A549 (cell line): ENCODE measurements at regions not wholly inside any gene's neighbourhood (a gene's known extent, or its start where the extent isn't known, plus 50 kb on each side); places are given as distances from the start of the nearest gene placed in this dataset.

Experiments
- CTCF ChIP-seq: fragments of >200 bp; sonication (Bioruptor Twin); formaldehyde crosslinking; IDR thresholded peaks from 3 replicates; pipeline ENCODE4 v1.5.1; 2016
- EP300 ChIP-seq, 2 experiments: fragments of >200 bp; sonication (Bioruptor Twin); formaldehyde crosslinking; IDR thresholded peaks; 2 replicates in 1 of 2; 3 replicates in 1 of 2; pipeline ENCODE4 v1.6.1; 2016 to 2017
- HMGXB4 ChIP-seq: fragments of 250-450 bp; sonication (Bioruptor Pico); IDR thresholded peaks from 2 replicates; pipeline ENCODE4 v1.5.0; 2021; ENCODE audit warnings: mild to moderate bottlenecking, moderate library complexity, borderline replicate concordance
- KDM1A ChIP-seq: fragments of 200-600 bp; sonication (generic); IDR thresholded peaks from 2 replicates; pipeline ENCODE4 v1.6.1; 2016; ENCODE audit warnings: low read depth, mild to moderate bottlenecking
- RNF2 ChIP-seq: fragments of 200-600 bp; sonication (generic); IDR thresholded peaks from 2 replicates; pipeline ENCODE4 v1.6.1; 2016; ENCODE audit warnings: low read depth, mild to moderate bottlenecking, antibody characterized with exemption, moderate library complexity, borderline replicate concordance
- SREBF2 ChIP-seq: fragments of 450-650 bp; IDR thresholded peaks from 2 replicates; pipeline ENCODE4 v1.6.1; 2014; ENCODE audit warnings: mild to moderate bottlenecking, moderate library complexity
- ZNF302 ChIP-seq: fragments of 250-450 bp; sonication (Bioruptor Pico); IDR thresholded peaks from 2 replicates; pipeline ENCODE4 v1.9.0; 2021; ENCODE audit warnings: inconsistent platforms, mild to moderate bottlenecking, moderate library complexity
- TF ChIP-seq, protein P1 (sequence below): fragments of 450-650 bp; IDR thresholded peaks from 2 replicates; pipeline ENCODE4 v1.6.1; 2014; ENCODE audit warnings: antibody characterized with exemption
- TF ChIP-seq, protein P2 (sequence below): fragments of 150-350 bp; IDR thresholded peaks from 2 replicates; pipeline ENCODE4 v1.6.1; 2014; ENCODE audit warnings: low read depth, mild to moderate bottlenecking, low read length

GRCh38 chr15:96270581-96271172 lies 59.8 kb upstream of the NR2F2 start:
- TF ChIP-seq EP300 (IDR thresholded peaks at IDR 0.05), result no peak
- TF ChIP-seq, protein P1, sequence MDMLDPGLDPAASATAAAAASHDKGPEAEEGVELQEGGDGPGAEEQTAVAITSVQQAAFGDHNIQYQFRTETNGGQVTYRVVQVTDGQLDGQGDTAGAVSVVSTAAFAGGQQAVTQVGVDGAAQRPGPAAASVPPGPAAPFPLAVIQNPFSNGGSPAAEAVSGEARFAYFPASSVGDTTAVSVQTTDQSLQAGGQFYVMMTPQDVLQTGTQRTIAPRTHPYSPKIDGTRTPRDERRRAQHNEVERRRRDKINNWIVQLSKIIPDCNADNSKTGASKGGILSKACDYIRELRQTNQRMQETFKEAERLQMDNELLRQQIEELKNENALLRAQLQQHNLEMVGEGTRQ, result no peak
- TF ChIP-seq CTCF, result no peak
- no peak for TF ChIP-seq SREBF2
- no peak for TF ChIP-seq HMGXB4
- no peak for TF ChIP-seq KDM1A
- TF ChIP-seq ZNF302 (CRISPR knock-in tag), result no peak
- TF ChIP-seq RNF2, result no peak
- TF ChIP-seq, protein P2, sequence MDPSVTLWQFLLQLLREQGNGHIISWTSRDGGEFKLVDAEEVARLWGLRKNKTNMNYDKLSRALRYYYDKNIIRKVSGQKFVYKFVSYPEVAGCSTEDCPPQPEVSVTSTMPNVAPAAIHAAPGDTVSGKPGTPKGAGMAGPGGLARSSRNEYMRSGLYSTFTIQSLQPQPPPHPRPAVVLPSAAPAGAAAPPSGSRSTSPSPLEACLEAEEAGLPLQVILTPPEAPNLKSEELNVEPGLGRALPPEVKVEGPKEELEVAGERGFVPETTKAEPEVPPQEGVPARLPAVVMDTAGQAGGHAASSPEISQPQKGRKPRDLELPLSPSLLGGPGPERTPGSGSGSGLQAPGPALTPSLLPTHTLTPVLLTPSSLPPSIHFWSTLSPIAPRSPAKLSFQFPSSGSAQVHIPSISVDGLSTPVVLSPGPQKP, result no peak
